ENCODE measurements at regions not wholly inside any gene's neighbourhood (a gene's known extent, or its start where the extent isn't known, plus 50 kb on each side); places are given as distances from the start of the nearest gene placed in this dataset.

DNA sequence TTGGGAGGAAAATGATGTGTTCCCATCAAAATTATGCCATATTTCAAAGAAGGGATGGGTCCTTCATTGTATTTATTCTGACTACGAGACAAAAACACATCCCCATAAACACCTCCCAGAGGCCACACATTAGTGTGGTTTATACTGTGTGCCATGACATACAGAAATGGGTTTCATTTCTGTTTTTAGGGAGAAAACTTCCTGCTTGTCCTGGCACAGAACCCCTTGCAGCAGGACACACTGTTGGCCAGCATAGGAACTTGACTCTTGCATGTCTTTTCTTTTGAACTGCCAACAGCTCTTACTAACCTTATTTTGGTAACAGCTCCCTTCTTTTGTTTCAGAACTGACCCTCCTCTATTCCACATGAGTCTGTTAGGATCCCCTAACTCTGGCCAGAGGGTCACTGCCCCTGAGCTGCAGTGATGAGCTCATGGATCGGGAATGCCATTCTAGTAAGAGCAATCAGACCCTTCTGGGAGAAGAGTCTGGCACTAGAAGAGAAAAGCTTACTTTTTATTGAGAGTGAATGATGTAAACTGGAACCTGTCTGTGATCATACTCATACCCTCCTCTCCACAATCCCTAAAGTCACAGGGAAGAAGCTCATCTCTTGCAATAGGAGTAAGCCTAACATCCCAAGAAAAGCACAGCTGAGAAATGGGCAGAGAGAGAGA lies 86.4 kb downstream of the SMIM20 start:
- H3K27ac ChIP-seq = peak overlapping the region in 1 of 12 donors; percentile 71
- no peaks in the 10 kb centered on the region for H3K27me3 ChIP-seq
- peaks cover 0 to 23% (median 0%) of the 10 kb centered on the region in 12 donors for H3K4me1 ChIP-seq
- DNase-seq = no peak
- peak in 2 of 4 donors; percentile 56 to 63 for ATAC-seq
- no peaks in the 10 kb centered on the region for H3K36me3 ChIP-seq
- intact Hi-C loops (cut with DNase I) = loop anchor here in 1 of 10 donors (10.0 kb wide), 1 partner anchor 84 kb away; no protein-coding TSS in a partner anchor
- no peak overlapping the region for H3K4me3 ChIP-seq
- 63 to 88% (median 83%) methylated on average over 2 of the region's 2 CpGs for WGBS, 4 donors
- no peaks in the 10 kb centered on the region for H3K9me3 ChIP-seq
- TF ChIP-seq, protein P1, sequence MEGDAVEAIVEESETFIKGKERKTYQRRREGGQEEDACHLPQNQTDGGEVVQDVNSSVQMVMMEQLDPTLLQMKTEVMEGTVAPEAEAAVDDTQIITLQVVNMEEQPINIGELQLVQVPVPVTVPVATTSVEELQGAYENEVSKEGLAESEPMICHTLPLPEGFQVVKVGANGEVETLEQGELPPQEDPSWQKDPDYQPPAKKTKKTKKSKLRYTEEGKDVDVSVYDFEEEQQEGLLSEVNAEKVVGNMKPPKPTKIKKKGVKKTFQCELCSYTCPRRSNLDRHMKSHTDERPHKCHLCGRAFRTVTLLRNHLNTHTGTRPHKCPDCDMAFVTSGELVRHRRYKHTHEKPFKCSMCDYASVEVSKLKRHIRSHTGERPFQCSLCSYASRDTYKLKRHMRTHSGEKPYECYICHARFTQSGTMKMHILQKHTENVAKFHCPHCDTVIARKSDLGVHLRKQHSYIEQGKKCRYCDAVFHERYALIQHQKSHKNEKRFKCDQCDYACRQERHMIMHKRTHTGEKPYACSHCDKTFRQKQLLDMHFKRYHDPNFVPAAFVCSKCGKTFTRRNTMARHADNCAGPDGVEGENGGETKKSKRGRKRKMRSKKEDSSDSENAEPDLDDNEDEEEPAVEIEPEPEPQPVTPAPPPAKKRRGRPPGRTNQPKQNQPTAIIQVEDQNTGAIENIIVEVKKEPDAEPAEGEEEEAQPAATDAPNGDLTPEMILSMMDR (IDR thresholded peaks at IDR 0.05) = no peak
- TF ChIP-seq POLR2A (IDR thresholded peaks at IDR 0.05) = no peak

GRCh38 chr4:26001413-26001812 lies 87.4 kb downstream of the SMIM20 start:
- no peak overlapping the region for H3K27ac ChIP-seq
- TF ChIP-seq, protein P1 (IDR thresholded peaks at IDR 0.05) = no peak
- no peak for TF ChIP-seq POLR2A (IDR thresholded peaks at IDR 0.05)
- no peaks in the 10 kb centered on the region for H3K9me3 ChIP-seq
- DNase-seq (no peak), ATAC-seq (no peak)
- intact Hi-C loops (cut with DNase I) = loop anchor here in 1 of 10 donors (10.0 kb wide), 1 partner anchor 83 kb away; no protein-coding TSS in a partner anchor
- peaks cover 0 to 27% (median 0%) of the 10 kb centered on the region in 12 donors for H3K4me1 ChIP-seq
- H3K36me3 ChIP-seq = no peaks in the 10 kb centered on the region
- H3K4me3 ChIP-seq = no peak overlapping the region
- no peaks in the 10 kb centered on the region for H3K27me3 ChIP-seq
- 44 to 50% (median 50%) methylated on average over 1 to 3 of the region's 3 CpGs for WGBS, 4 donors

DNA sequence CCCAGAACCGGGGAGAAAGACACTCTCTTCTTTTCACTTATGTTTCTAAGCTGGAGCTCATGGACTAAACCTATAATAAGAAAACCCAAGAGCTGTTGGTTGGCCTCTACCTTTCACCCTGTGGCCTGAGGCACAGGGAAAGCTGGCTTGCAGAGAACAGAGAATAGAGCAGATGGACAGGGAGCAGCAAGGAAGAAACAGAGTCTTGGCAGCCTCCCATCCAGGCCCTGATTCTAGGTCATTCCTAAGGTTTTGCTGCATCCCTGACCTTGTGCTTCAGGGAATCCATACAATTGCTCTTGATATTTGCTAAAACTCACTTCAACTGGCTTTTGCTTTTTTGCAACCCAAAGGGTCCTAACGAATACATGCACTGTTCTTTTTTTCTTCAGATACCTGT lies 87.8 kb downstream of the SMIM20 start:
- intact Hi-C loops (cut with DNase I) = loop anchor here in 1 of 10 donors (10.0 kb wide), 1 partner anchor 83 kb away; no protein-coding TSS in a partner anchor
- no peak for ATAC-seq
- Histone ChIP-seq H3K9me3 (no peaks in the 10 kb centered on the region), H3K27me3 (no peaks in the 10 kb centered on the region), H3K4me1 (peaks cover 0 to 27% (median 0%) of the 10 kb centered on the region in 12 donors), H3K36me3 (no peaks in the 10 kb centered on the region), H3K4me3 (no peak overlapping the region), H3K27ac (no peak overlapping the region)
- WGBS, 4 donors = 67 to 86% (median 76%) methylated on average over 1 to 2 of the region's 2 CpGs
- no peak for TF ChIP-seq POLR2A (IDR thresholded peaks at IDR 0.05)
- TF ChIP-seq, protein P1 (IDR thresholded peaks at IDR 0.05) = no peak
- no peak for DNase-seq

DNA sequence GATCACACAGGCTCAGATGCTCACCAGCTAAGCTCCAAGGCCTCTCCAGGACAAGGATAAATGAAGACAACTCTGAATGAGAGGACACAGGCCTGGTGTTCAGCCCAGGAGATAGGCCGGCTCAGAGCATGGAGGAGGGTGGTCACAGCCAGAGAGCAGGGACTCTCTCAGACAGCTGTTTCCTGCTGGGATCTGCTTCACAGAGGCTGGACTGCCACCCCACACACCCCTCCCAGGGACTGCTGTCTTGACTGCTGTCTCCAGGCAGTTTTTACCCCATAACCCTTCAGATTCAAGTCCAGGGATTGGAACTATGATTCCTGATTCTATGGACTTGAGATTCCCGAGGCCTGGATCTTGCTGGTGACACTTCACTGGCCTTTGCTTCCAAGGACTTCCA lies 89.0 kb downstream of the SMIM20 start:
- ATAC-seq = peak in 3 of 4 donors; percentile 30 to 55 (median 50)
- intact Hi-C loops (cut with DNase I) = loop anchor here in 1 of 10 donors (10.0 kb wide), 1 partner anchor 82 kb away; no protein-coding TSS in a partner anchor

More for the DNA sequence above, 89.0 kb downstream of the SMIM20 start:
- H3K4me3 ChIP-seq = no peak overlapping the region
- 49 to 69% (median 59%) methylated on average over 2 of the region's 2 CpGs for WGBS, 4 donors
- peak in 1 of 5 donors; percentile 10 for DNase-seq
- no peaks in the 10 kb centered on the region for H3K36me3 ChIP-seq
- peaks cover 0 to 6% (median 0%) of the 10 kb centered on the region in 12 donors for H3K9me3 ChIP-seq
- no peak overlapping the region for H3K27ac ChIP-seq
- peaks cover 0 to 27% (median 0%) of the 10 kb centered on the region in 12 donors for H3K4me1 ChIP-seq
- no peaks in the 10 kb centered on the region for H3K27me3 ChIP-seq
- no peak for TF ChIP-seq POLR2A (IDR thresholded peaks at IDR 0.05)
- TF ChIP-seq, protein P1 (IDR thresholded peaks at IDR 0.05) = no peak

Data from heart left ventricle (tissue), 16 donors.